Stomach (tissue), 4 donors: ENCODE measurements at regions not wholly inside any gene's neighbourhood (a gene's known extent, or its start where the extent isn't known, plus 50 kb on each side); places are given as distances from the start of the nearest gene placed in this dataset.

ENCODE experiments used
- CTCF ChIP-seq, 7 experiments: fragments of 450-650 bp in 4 of 7; fragments of 200-600 bp in 3 of 7; sonication (generic) in 3 of 7; IDR thresholded peaks; one replicate each; pipeline ENCODE4 v1.5.1; 2016 to 2019; ENCODE audit warnings: antibody characterized with exemption in 7 of 7, control low read depth in 2 of 7, mild to moderate bottlenecking in 1 of 7
- EP300 ChIP-seq: sonication (generic); formaldehyde crosslinking; IDR thresholded peaks from one replicate; pipeline ENCODE4 v1.6.1; 2017; ENCODE audit warnings: antibody characterized with exemption
- POLR2A ChIP-seq, 4 donors: fragments of 450-650 bp; IDR thresholded peaks; one replicate each; pipeline ENCODE4 v1.6.1; 2016; ENCODE audit warnings: antibody characterized with exemption in 4 of 4, control low read depth in 2 of 4, mild to moderate bottlenecking in 1 of 4, moderate library complexity in 1 of 4
- POLR2AphosphoS5 ChIP-seq, 3 donors: sonication (generic); formaldehyde crosslinking; IDR thresholded peaks; one replicate each; pipeline ENCODE4 v1.6.1; 2016; ENCODE audit warnings: antibody characterized with exemption in 3 of 3

GRCh38 chr4:79827283-79827682 is 245.7 kb downstream of the ANTXR2 start:
- TF ChIP-seq CTCF (IDR thresholded peaks at IDR 0.05) (no peak), POLR2A (IDR thresholded peaks at IDR 0.05) (no peak), POLR2AphosphoS5 (IDR thresholded peaks at IDR 0.05) (no peak), EP300 (no peak)
